H1 (cell line): ENCODE measurements at regions not wholly inside any gene's neighbourhood (a gene's known extent, or its start where the extent isn't known, plus 50 kb on each side); places are given as distances from the start of the nearest gene placed in this dataset.

ENCODE experiments used
- CTCF ChIA-PET: fragments of 300-600 bp; sonication (Branson Sonifier 250); formaldehyde crosslinking; loops from one replicate; lab custom pipeline; 2021; ENCODE audit not compliant: partially characterized antibody; lab: Charles Lee
- POLR2A ChIA-PET: fragments of 300-600 bp; sonication (Branson Sonifier 250); formaldehyde crosslinking; loops from one replicate; lab custom pipeline; 2021; ENCODE audit warnings: inconsistent platforms; ENCODE audit not compliant: partially characterized antibody; lab: Charles Lee
- DNase-seq, 2 experiments: peaks; one replicate each; pipeline versions ENCODE4 v3.0.0 to v3.0.0-alpha.2; 2010 to 2022; ENCODE audit warnings: low spot score in 2 of 2, low read depth in 1 of 2, mixed read lengths in 1 of 2
- FAIRE-seq: peaks from 2 replicates; lab custom pipeline; 2011; peaks lifted over from hg19 to GRCh38; lab: Jason Lieb, UNC
- H2AFZ ChIP-seq: 2 replicates; pipeline ENCODE4 v1.8.1; 2012; ENCODE audit warnings: low read length, inconsistent platforms
- H2AK5ac ChIP-seq: 2 replicates; pipeline ENCODE4 v1.6.1; 2013; ENCODE audit warnings: low read depth, low read length
- H2BK120ac ChIP-seq: replicated peaks from 2 replicates; pipeline ENCODE3; 2013; ENCODE audit warnings: low read depth, low read length, inconsistent platforms
- H2BK12ac ChIP-seq: 2 replicates; pipeline ENCODE4 v1.6.1; 2013; ENCODE audit warnings: low read depth, low read length
- H2BK15ac ChIP-seq: 2 replicates; pipeline ENCODE4 v1.6.1; 2013; ENCODE audit warnings: low read length
- H2BK20ac ChIP-seq: 2 replicates; pipeline ENCODE4 v1.6.1; 2013; ENCODE audit warnings: low read length
- H2BK5ac ChIP-seq: 2 replicates; pipeline ENCODE4 v1.6.1; 2013; ENCODE audit warnings: low read depth, low read length
- H3K14ac ChIP-seq: 2 replicates; pipeline ENCODE4 v1.6.1; 2013; ENCODE audit warnings: inconsistent platforms; ENCODE audit not compliant: insufficient read length
- H3K18ac ChIP-seq: 2 replicates; pipeline ENCODE4 v1.6.1; 2013; ENCODE audit warnings: low read length; ENCODE audit errors: extremely low read depth
- H3K23ac ChIP-seq: 2 replicates; pipeline ENCODE4 v1.6.1; 2013; ENCODE audit warnings: inconsistent platforms; ENCODE audit not compliant: insufficient read length
- H3K23me2 ChIP-seq: 2 replicates; pipeline ENCODE4 v1.6.1; 2013; ENCODE audit warnings: low read depth, low read length
- H3K27ac ChIP-seq: 2 replicates; pipeline ENCODE4 v1.6.1; 2011; ENCODE audit warnings: low read depth, low read length, inconsistent platforms
- H3K27me3 ChIP-seq, 4 experiments: replicated peaks in 1 of 4; 1 replicate in 1 of 4; 2 replicates in 3 of 4; pipeline versions ENCODE4 v1.6.1 to v1.8.1; 2011 to 2013; ENCODE audit warnings: low read length in 3 of 4, mild to moderate bottlenecking in 3 of 4, inconsistent platforms in 2 of 4, mixed read lengths in 2 of 4, moderate library complexity in 1 of 4; ENCODE audit not compliant: control insufficient read depth in 3 of 4, insufficient read depth in 3 of 4; ENCODE audit errors: extremely low read depth in 1 of 4
- H3K36me3 ChIP-seq, 4 experiments: 2 replicates each; pipeline versions ENCODE4 v1.6.1 to v1.8.1; 2011 to 2013; ENCODE audit warnings: mild to moderate bottlenecking in 4 of 4, low read length in 3 of 4, moderate library complexity in 2 of 4, control low read depth in 1 of 4, inconsistent platforms in 1 of 4; ENCODE audit not compliant: insufficient read depth in 4 of 4, control insufficient read depth in 2 of 4
- H3K4ac ChIP-seq: replicated peaks from 2 replicates; pipeline ENCODE3; 2013; ENCODE audit warnings: low read length, low read depth, mixed read lengths, inconsistent platforms; ENCODE audit not compliant: insufficient read length
- H3K4me1 ChIP-seq, 4 experiments: replicated peaks in 1 of 4; 1 replicate in 1 of 4; 2 replicates in 3 of 4; pipeline versions ENCODE4 v1.6.1 to v1.8.1; 2011 to 2013; ENCODE audit warnings: low read length in 3 of 4, inconsistent platforms in 2 of 4, mixed read lengths in 1 of 4; ENCODE audit not compliant: insufficient read depth in 4 of 4, control insufficient read depth in 3 of 4
- H3K4me2 ChIP-seq, 2 experiments: 2 replicates each; pipeline versions ENCODE4 v1.6.1 to v1.8.1; 2011 to 2013; ENCODE audit warnings: low read depth in 2 of 2, low read length in 2 of 2, control low read depth in 1 of 2, inconsistent platforms in 1 of 2, mild to moderate bottlenecking in 1 of 2; ENCODE audit not compliant: insufficient read depth in 1 of 2
- H3K4me3 ChIP-seq, 4 experiments: fragments of 200-600, 300-600 bp in 1 of 4; sonication (generic), shearing (Covaris generic), sonication (Bioruptor Twin) in 1 of 4; 2 replicates each; pipeline versions ENCODE4 v1.5.1 to v1.8.1; 2011 to 2016; ENCODE audit warnings: low read length in 4 of 4, low read depth in 3 of 4, control low read depth in 2 of 4, inconsistent platforms in 2 of 4, mild to moderate bottlenecking in 2 of 4, mixed read lengths in 1 of 4, moderate library complexity in 1 of 4; ENCODE audit not compliant: insufficient read depth in 2 of 4; ENCODE audit errors: extremely low read depth in 1 of 4
- H3K56ac ChIP-seq: replicated peaks from 2 replicates; pipeline ENCODE3; 2013; ENCODE audit warnings: low read depth, mild to moderate bottlenecking, mixed read lengths, low read length, inconsistent platforms; ENCODE audit not compliant: insufficient read length
- H3K79me1 ChIP-seq: 2 replicates; pipeline ENCODE4 v1.6.1; 2013; ENCODE audit warnings: low read depth, low read length, control low read depth
- H3K79me2 ChIP-seq, 2 experiments: 2 replicates each; pipeline versions ENCODE4 v1.6.1 to v1.8.1; 2012 to 2013; ENCODE audit warnings: low read length in 2 of 2, mild to moderate bottlenecking in 2 of 2, inconsistent platforms in 1 of 2; ENCODE audit not compliant: insufficient read depth in 2 of 2, control insufficient read depth in 1 of 2
- H3K9ac ChIP-seq, 4 experiments: replicated peaks in 1 of 4; 1 replicate in 1 of 4; 2 replicates in 3 of 4; pipeline versions ENCODE4 v1.6.1 to v1.8.1; 2011 to 2013; ENCODE audit warnings: low read depth in 3 of 4, low read length in 3 of 4, control low read depth in 2 of 4, mild to moderate bottlenecking in 2 of 4, moderate library complexity in 2 of 4, inconsistent platforms in 1 of 4; ENCODE audit errors: extremely low read depth in 1 of 4
- H3K9me3 ChIP-seq, 2 experiments: 2 replicates each; pipeline versions ENCODE4 v1.6.1 to v1.8.1; 2012 to 2013; ENCODE audit warnings: mild to moderate bottlenecking in 2 of 2, moderate library complexity in 2 of 2, control low read depth in 1 of 2, inconsistent platforms in 1 of 2, low read depth in 1 of 2, low read length in 1 of 2, mixed read lengths in 1 of 2; ENCODE audit not compliant: insufficient read depth in 2 of 2
- H4K20me1 ChIP-seq, 2 experiments: replicated peaks in 1 of 2; 2 replicates each; pipeline versions ENCODE3 to v1.8.1; 2011 to 2013; ENCODE audit warnings: inconsistent platforms in 2 of 2, low read length in 2 of 2, mild to moderate bottlenecking in 1 of 2; ENCODE audit not compliant: insufficient read depth in 2 of 2, control insufficient read depth in 1 of 2
- H4K5ac ChIP-seq: 2 replicates; pipeline ENCODE4 v1.6.1; 2013; ENCODE audit warnings: low read length, low read depth, mixed read lengths, inconsistent platforms; ENCODE audit not compliant: insufficient read length
- H4K8ac ChIP-seq: 2 replicates; pipeline ENCODE4 v1.8.0; 2013; ENCODE audit warnings: mild to moderate bottlenecking, moderate library complexity, low read length, inconsistent platforms; ENCODE audit not compliant: insufficient read depth; ENCODE audit errors: extremely low read depth
- H4K91ac ChIP-seq: replicated peaks from 2 replicates; pipeline ENCODE3; 2013; ENCODE audit warnings: low read length, mixed read lengths, inconsistent platforms; ENCODE audit not compliant: insufficient read length
- PHF8 ChIP-seq: fragments of 200-600 bp; sonication (generic); conservative IDR thresholded peaks from 2 replicates; pipeline ENCODE4 v1.7.1; 2012; ENCODE audit warnings: low read depth, mild to moderate bottlenecking, inconsistent platforms, low read length, moderate library complexity

GRCh38 chr5:87147441-87147840 is 120.2 kb upstream of the RASA1 start:
- no peaks in the 10 kb centered on the region; the same call in 1 of the 2 replicates for H3K23me2 ChIP-seq
- H3K9ac ChIP-seq, result no peak overlapping the region
- no peaks in the 10 kb centered on the region for H3K79me2 ChIP-seq
- H3K27ac ChIP-seq, result no peak overlapping the region
- no peak overlapping the region for H3K4me3 ChIP-seq
- H3K18ac ChIP-seq, result no peak overlapping the region
- H3K4me1 ChIP-seq, result no peaks in the 10 kb centered on the region; a peak in 1 of 7 replicates
- no peak overlapping the region for H4K5ac ChIP-seq
- no peak for TF ChIP-seq PHF8
- TF ChIP-seq, all 59 proteins: peak for 0
- no peak overlapping the region for H2AFZ ChIP-seq
- no peak overlapping the region for H2BK15ac ChIP-seq
- no peaks in the 10 kb centered on the region for H3K36me3 ChIP-seq
- no peak overlapping the region for H2BK12ac ChIP-seq
- H3K56ac ChIP-seq, result no peak overlapping the region
- H2BK120ac ChIP-seq, result no peak overlapping the region
- DNase-seq (no peak), FAIRE-seq (no peak)
- H4K20me1 ChIP-seq, result no peaks in the 10 kb centered on the region
- H3K14ac ChIP-seq, result no peak overlapping the region
- POLR2A ChIA-PET, result no interaction called here
- H3K23ac ChIP-seq, result no peak overlapping the region
- no peaks in the 10 kb centered on the region for H3K9me3 ChIP-seq
- no peak overlapping the region for H3K4ac ChIP-seq
- no peaks in the 10 kb centered on the region for H3K79me1 ChIP-seq
- H3K27me3 ChIP-seq, result no peaks in the 10 kb centered on the region
- H2BK5ac ChIP-seq, result no peak overlapping the region
- H2BK20ac ChIP-seq, result no peak overlapping the region
- CTCF ChIA-PET, result interaction anchor here (1.0 kb wide), 1 partner anchor 40 kb away, joined by 4 read pairs; no protein-coding TSS in a partner anchor
- no peak overlapping the region for H2AK5ac ChIP-seq
- H4K91ac ChIP-seq, result no peak overlapping the region
- no peak overlapping the region for H4K8ac ChIP-seq
- no peak overlapping the region for H3K4me2 ChIP-seq
